HFFc6 (cell line): ENCODE measurements at regions not wholly inside any gene's neighbourhood (a gene's known extent, or its start where the extent isn't known, plus 50 kb on each side); places are given as distances from the start of the nearest gene placed in this dataset.

Source experiments
- DNase-seq: peaks from one replicate; pipeline ENCODE4 v3.0.0-alpha.2; 2018
- H3K27ac Mint-ChIP-seq: 2 replicates; pipeline ENCODE4 v1.8.0; 2020; ENCODE audit warnings: mild to moderate bottlenecking, mixed read lengths
- H3K27me3 Mint-ChIP-seq: 2 replicates; pipeline ENCODE4 v1.8.0; 2021; ENCODE audit warnings: mild to moderate bottlenecking, moderate library complexity, mixed read lengths; ENCODE audit not compliant: insufficient read depth
- H3K36me3 Mint-ChIP-seq: 2 replicates; pipeline ENCODE4 v1.8.0; 2021; ENCODE audit warnings: low read depth, mixed read lengths
- H3K4me1 Mint-ChIP-seq: 2 replicates; pipeline ENCODE4 v1.8.0; 2020; ENCODE audit warnings: low read depth, mixed read lengths
- H3K4me3 Mint-ChIP-seq: 2 replicates; pipeline ENCODE4 v1.8.0; 2020; ENCODE audit warnings: mild to moderate bottlenecking, moderate library complexity, mixed read lengths
- H3K9me3 Mint-ChIP-seq: 2 replicates; pipeline ENCODE4 v1.8.0; 2020; ENCODE audit warnings: mild to moderate bottlenecking, mixed read lengths
- TF ChIP-seq, protein P1 (sequence below): fragments of 200-600 bp; sonication (generic); IDR thresholded peaks from 2 replicates; pipeline ENCODE4 v1.5.0; 2021; ENCODE audit warnings: antibody characterized with exemption, mild to moderate bottlenecking

DNA sequence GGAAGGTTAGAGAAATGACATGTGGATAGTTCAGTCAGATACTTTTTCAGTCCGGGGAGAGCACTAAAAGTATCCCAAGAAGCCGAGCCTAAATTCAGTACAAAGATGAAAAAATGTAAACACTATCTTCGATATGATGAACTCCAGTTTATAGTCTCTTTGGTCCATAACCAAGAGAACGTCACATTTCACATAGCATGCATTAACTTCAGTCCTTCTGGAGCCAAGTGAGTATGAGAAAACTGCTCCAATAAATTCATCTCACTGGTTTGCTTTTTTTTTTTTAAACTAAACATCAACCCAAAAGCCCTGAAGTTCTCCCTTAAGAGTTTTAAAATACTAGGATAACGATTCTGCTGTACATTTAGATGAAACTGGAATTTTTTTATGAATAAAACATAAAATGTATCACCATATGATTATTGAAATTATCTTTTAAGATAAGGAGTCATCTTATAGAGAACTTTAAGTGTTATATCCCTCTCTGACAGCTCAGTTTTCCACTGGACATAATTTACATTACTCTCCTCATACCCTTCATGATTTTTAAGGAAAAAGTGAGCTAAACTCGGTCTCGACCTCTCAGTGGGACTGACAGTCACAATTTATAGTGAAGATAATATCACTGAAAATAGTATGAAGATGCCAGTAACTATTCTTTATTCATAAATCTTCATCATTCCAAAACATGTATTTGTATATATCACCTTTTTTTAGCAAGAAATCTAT, 841.5 kb upstream of the FLRT2 start:
- Mint-ChIP-seq H3K27ac (no peak overlapping the region), H3K4me1 (no peaks in the 10 kb centered on the region), H3K9me3 (peaks cover 5% of the 10 kb centered on the region), H3K36me3 (no peaks in the 10 kb centered on the region), H3K27me3 (no peaks in the 10 kb centered on the region), H3K4me3 (no peak overlapping the region)
- TF ChIP-seq, protein P1, sequence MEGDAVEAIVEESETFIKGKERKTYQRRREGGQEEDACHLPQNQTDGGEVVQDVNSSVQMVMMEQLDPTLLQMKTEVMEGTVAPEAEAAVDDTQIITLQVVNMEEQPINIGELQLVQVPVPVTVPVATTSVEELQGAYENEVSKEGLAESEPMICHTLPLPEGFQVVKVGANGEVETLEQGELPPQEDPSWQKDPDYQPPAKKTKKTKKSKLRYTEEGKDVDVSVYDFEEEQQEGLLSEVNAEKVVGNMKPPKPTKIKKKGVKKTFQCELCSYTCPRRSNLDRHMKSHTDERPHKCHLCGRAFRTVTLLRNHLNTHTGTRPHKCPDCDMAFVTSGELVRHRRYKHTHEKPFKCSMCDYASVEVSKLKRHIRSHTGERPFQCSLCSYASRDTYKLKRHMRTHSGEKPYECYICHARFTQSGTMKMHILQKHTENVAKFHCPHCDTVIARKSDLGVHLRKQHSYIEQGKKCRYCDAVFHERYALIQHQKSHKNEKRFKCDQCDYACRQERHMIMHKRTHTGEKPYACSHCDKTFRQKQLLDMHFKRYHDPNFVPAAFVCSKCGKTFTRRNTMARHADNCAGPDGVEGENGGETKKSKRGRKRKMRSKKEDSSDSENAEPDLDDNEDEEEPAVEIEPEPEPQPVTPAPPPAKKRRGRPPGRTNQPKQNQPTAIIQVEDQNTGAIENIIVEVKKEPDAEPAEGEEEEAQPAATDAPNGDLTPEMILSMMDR = no peak
- no peak for DNase-seq

DNA sequence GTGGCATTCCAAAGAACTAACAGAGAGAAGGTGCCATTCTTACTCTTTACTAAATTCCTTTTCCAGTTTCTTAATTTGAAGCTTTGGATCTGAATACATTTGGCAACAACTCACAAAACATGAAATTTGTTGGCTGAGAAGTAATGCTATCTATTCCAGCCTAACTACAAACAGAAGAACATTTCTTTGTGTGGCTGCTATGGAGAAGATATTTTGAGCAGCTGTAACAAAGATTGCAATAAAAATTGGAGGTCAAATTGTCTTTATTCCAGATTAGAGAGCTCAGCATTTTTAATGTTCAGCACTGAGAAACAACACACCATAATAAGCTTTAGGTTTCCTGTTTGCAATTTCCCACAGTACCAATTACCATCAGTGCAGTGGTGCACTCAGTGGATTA, 835.8 kb upstream of the FLRT2 start:
- Mint-ChIP-seq H3K4me3 (no peak overlapping the region), H3K36me3 (no peaks in the 10 kb centered on the region), H3K27ac (no peak overlapping the region), H3K27me3 (no peaks in the 10 kb centered on the region), H3K4me1 (no peaks in the 10 kb centered on the region), H3K9me3 (peaks cover 6% of the 10 kb centered on the region; the same call in 1 of the 2 replicates)
- DNase-seq = no peak
- TF ChIP-seq, protein P1 = no peak

DNA sequence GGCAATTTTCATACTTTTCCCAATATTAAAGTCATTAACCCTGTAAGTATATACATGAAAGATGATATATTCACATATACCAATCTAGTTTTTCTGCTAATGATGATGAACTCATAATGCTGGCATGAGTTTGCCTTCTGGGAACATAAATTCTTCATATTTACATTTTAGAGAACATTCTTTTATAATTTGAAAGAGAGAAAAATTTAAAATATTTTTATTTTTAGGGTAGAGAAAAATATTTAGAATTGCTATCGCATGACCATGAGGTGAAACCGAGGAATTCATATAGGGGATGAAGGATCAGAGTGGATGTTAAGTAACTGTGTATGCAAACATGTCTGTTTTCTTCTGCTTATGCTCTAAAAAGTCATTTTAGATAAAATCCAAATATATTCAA, 825.3 kb upstream of the FLRT2 start:
- Mint-ChIP-seq H3K27me3 (no peaks in the 10 kb centered on the region), H3K36me3 (no peaks in the 10 kb centered on the region), H3K27ac (no peak overlapping the region), H3K4me3 (no peak overlapping the region), H3K4me1 (no peaks in the 10 kb centered on the region), H3K9me3 (peaks cover under 1% of the 10 kb centered on the region)
- TF ChIP-seq, protein P1 = no peak
- no peak for DNase-seq

DNA sequence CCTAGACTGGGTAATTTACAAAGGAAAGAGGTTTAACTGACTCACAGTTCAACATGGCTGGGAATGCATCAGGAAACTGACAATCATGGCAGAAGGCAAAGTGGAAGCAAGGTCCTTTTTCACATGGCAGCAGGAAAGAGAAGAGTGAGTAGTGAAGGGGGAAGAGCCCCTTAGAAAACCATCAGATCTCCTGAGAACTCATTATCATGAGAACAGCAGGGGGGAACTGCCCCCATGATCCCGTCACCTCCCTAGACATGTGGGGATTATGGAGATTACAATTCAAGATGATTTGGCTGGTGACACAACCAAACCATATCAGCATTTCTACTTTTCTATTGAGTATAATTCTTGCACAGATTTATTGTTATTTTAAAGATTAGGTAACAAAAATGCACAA, 822.1 kb upstream of the FLRT2 start:
- no peak overlapping the region for H3K27ac Mint-ChIP-seq
- H3K27me3 Mint-ChIP-seq = no peaks in the 10 kb centered on the region
- DNase-seq = no peak
- H3K36me3 Mint-ChIP-seq = no peaks in the 10 kb centered on the region
- TF ChIP-seq, protein P1 = no peak
- peaks cover 10% of the 10 kb centered on the region for H3K9me3 Mint-ChIP-seq
- no peak overlapping the region for H3K4me3 Mint-ChIP-seq
- H3K4me1 Mint-ChIP-seq = no peaks in the 10 kb centered on the region

DNA sequence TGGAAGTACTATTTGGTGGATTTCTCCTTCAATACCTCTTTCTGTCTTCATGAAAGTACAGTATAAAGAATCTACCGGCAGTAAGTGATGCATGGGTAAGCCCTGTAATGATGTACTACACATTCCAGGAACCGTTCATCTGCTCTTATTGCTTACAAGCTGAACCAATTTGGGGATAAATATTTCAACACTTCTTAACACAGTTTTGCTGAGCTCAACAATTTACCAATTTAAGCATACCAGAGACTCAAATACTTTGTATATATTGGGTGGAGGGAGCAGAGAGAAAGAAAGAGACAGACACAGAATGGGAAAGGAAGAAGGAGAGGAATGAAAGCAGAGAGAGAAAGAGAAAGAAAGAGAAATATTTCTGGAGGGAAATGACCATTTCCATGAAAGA, 821.1 kb upstream of the FLRT2 start:
- no peaks in the 10 kb centered on the region for H3K4me1 Mint-ChIP-seq

More for the DNA sequence above, 821.1 kb upstream of the FLRT2 start:
- no peak overlapping the region for H3K4me3 Mint-ChIP-seq
- H3K27me3 Mint-ChIP-seq = no peaks in the 10 kb centered on the region
- H3K9me3 Mint-ChIP-seq = peaks cover 10% of the 10 kb centered on the region
- TF ChIP-seq, protein P1 = no peak
- H3K36me3 Mint-ChIP-seq = no peaks in the 10 kb centered on the region
- no peak overlapping the region for H3K27ac Mint-ChIP-seq
- no peak for DNase-seq
